ENCODE measurements at regions not wholly inside any gene's neighbourhood (a gene's known extent, or its start where the extent isn't known, plus 50 kb on each side); places are given as distances from the start of the nearest gene placed in this dataset.

DNA sequence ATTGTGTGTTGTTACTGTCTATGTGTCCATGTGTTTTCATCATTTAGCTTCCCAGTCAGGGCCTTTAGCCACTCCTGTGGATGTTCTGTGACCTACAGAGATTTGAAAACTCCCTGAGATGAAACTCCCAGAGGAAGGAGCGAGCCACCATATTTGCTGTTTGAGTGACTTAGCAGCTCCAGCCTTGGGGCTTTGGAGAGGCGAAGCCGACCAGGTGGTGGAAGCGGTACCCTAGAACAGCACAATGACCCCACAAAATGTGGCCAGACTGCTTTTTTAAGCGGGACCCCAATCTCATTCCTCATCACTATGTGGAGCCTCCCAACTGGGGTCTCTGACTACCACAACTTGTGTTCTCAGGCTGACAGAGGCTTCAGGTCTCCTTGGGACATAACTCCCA is 323.9 kb upstream of the KCND2 start:
- TF ChIP-seq, protein P1, sequence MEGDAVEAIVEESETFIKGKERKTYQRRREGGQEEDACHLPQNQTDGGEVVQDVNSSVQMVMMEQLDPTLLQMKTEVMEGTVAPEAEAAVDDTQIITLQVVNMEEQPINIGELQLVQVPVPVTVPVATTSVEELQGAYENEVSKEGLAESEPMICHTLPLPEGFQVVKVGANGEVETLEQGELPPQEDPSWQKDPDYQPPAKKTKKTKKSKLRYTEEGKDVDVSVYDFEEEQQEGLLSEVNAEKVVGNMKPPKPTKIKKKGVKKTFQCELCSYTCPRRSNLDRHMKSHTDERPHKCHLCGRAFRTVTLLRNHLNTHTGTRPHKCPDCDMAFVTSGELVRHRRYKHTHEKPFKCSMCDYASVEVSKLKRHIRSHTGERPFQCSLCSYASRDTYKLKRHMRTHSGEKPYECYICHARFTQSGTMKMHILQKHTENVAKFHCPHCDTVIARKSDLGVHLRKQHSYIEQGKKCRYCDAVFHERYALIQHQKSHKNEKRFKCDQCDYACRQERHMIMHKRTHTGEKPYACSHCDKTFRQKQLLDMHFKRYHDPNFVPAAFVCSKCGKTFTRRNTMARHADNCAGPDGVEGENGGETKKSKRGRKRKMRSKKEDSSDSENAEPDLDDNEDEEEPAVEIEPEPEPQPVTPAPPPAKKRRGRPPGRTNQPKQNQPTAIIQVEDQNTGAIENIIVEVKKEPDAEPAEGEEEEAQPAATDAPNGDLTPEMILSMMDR (conservative IDR thresholded peaks at IDR 0.05; ENCODE audit: low read depth, low read length): no peak
- TF ChIP-seq EZH2 (IDR thresholded peaks at IDR 0.05; ENCODE audit: borderline replicate concordance, low read depth, low read length, poor library complexity, severe bottlenecking): no peak

Data from A673 (cell line).